HEK293T (cell line): ENCODE measurements at regions not wholly inside any gene's neighbourhood (a gene's known extent, or its start where the extent isn't known, plus 50 kb on each side); places are given as distances from the start of the nearest gene placed in this dataset.

Source experiments
- BHLHE40 ChIP-seq: fragments of 450-650 bp; IDR thresholded peaks from 2 replicates; pipeline ENCODE4 v1.6.1; 2016; ENCODE audit warnings: mild to moderate bottlenecking, moderate library complexity, borderline replicate concordance
- ELF4 ChIP-seq: fragments of 450-650 bp; IDR thresholded peaks from 2 replicates; pipeline ENCODE4 v1.6.1; 2017; ENCODE audit warnings: antibody characterized with exemption
- FOXK2 ChIP-seq: fragments of 450-650 bp; IDR thresholded peaks from 2 replicates; pipeline ENCODE4 v1.6.1; 2016; ENCODE audit warnings: mild to moderate bottlenecking
- FOXM1 ChIP-seq: fragments of 450-650 bp; IDR thresholded peaks from 2 replicates; pipeline ENCODE4 v1.6.1; 2017; ENCODE audit warnings: mild to moderate bottlenecking, borderline replicate concordance
- SUZ12 ChIP-seq: fragments of 450-650 bp; IDR thresholded peaks from 2 replicates; pipeline ENCODE4 v1.6.1; 2016; ENCODE audit warnings: mild to moderate bottlenecking
- TARDBP ChIP-seq: fragments of 450-650 bp; IDR thresholded peaks from 2 replicates; pipeline ENCODE4 v1.6.1; 2016

GRCh38 chrX:7462110-7462509 lies 314.2 kb upstream of the PUDP start:
- no peak for TF ChIP-seq TARDBP
- TF ChIP-seq BHLHE40: no peak
- TF ChIP-seq FOXK2: no peak
- TF ChIP-seq ELF4: no peak
- TF ChIP-seq SUZ12: no peak
- TF ChIP-seq FOXM1: no peak
